ENCODE measurements at regions not wholly inside any gene's neighbourhood (a gene's known extent, or its start where the extent isn't known, plus 50 kb on each side); places are given as distances from the start of the nearest gene placed in this dataset.

GRCh38 chr10:59538623-59539022 lies 171.0 kb downstream of the SLC16A9 start:
- Histone ChIP-seq H3K4me1 (ENCODE audit: low read length) (no peaks in the 10 kb centered on the region), H3K36me3 (replicated peaks; ENCODE audit: insufficient read depth, low read length) (no peaks in the 10 kb centered on the region), H3K27ac (ENCODE audit: low read length) (no peak overlapping the region), H4K20me1 (ENCODE audit: insufficient read depth, low read length) (no peaks in the 10 kb centered on the region), H3K4me2 (ENCODE audit: low read depth, low read length) (no peak overlapping the region), H3K9me3 (replicated peaks; ENCODE audit: insufficient read depth, low read length) (no peaks in the 10 kb centered on the region), H2AFZ (ENCODE audit: low read length) (no peak overlapping the region), H3K9me2 (replicated peaks; ENCODE audit: insufficient read depth, low read length) (no peaks in the 10 kb centered on the region), H3F3A (ENCODE audit: insufficient read depth, low read length) (no peaks in the 10 kb centered on the region), H3K9ac (ENCODE audit: low read length) (no peak overlapping the region), H3K79me2 (ENCODE audit: low read length) (no peaks in the 10 kb centered on the region), H3K27me3 (replicated peaks; ENCODE audit: insufficient read depth, low read length) (no peaks in the 10 kb centered on the region), H3K4me3 (ENCODE audit: low read length) (no peak overlapping the region)
- no peak for DNase-seq
- TF ChIP-seq EZH2 (optimal IDR thresholded peaks at IDR 0.05; ENCODE audit: low read depth, low read length): no peak
- no peak for TF ChIP-seq EZH2phosphoT487 (IDR thresholded peaks at IDR 0.05; ENCODE audit: low read length)
- no peak for TF ChIP-seq CTCF (IDR thresholded peaks at IDR 0.05; ENCODE audit: low read length)

GRCh38 chr10:59537501-59537900 lies 172.1 kb downstream of the SLC16A9 start:
- H3K79me2 ChIP-seq (ENCODE audit: low read length): no peaks in the 10 kb centered on the region
- H2AFZ ChIP-seq (ENCODE audit: low read length): no peak overlapping the region
- DNase-seq: no peak
- no peaks in the 10 kb centered on the region for H3K9me3 ChIP-seq (replicated peaks; ENCODE audit: insufficient read depth, low read length)
- H3K9ac ChIP-seq (ENCODE audit: low read length): no peak overlapping the region
- no peak for TF ChIP-seq EZH2 (optimal IDR thresholded peaks at IDR 0.05; ENCODE audit: low read depth, low read length)
- TF ChIP-seq EZH2phosphoT487 (IDR thresholded peaks at IDR 0.05; ENCODE audit: low read length): no peak
- no peak for TF ChIP-seq CTCF (IDR thresholded peaks at IDR 0.05; ENCODE audit: low read length)
- H3K27ac ChIP-seq (ENCODE audit: low read length): no peak overlapping the region
- H3K9me2 ChIP-seq (replicated peaks; ENCODE audit: insufficient read depth, low read length): no peaks in the 10 kb centered on the region
- no peaks in the 10 kb centered on the region for H3K36me3 ChIP-seq (replicated peaks; ENCODE audit: insufficient read depth, low read length)
- H3F3A ChIP-seq (ENCODE audit: insufficient read depth, low read length): no peaks in the 10 kb centered on the region
- no peak overlapping the region for H3K4me2 ChIP-seq (ENCODE audit: low read depth, low read length)
- H3K27me3 ChIP-seq (replicated peaks; ENCODE audit: insufficient read depth, low read length): no peaks in the 10 kb centered on the region
- no peaks in the 10 kb centered on the region for H4K20me1 ChIP-seq (ENCODE audit: insufficient read depth, low read length)
- no peaks in the 10 kb centered on the region for H3K4me1 ChIP-seq (ENCODE audit: low read length)
- no peak overlapping the region for H3K4me3 ChIP-seq (ENCODE audit: low read length)

GRCh38 chr10:59536167-59537014 lies 173.3 kb downstream of the SLC16A9 start:
- no peaks in the 10 kb centered on the region for H3K9me2 ChIP-seq (replicated peaks; ENCODE audit: insufficient read depth, low read length)
- H3K9me3 ChIP-seq (replicated peaks; ENCODE audit: insufficient read depth, low read length): no peaks in the 10 kb centered on the region
- no peaks in the 10 kb centered on the region for H3K4me1 ChIP-seq (ENCODE audit: low read length)
- H3K27ac ChIP-seq (ENCODE audit: low read length): no peak overlapping the region
- H2AFZ ChIP-seq (ENCODE audit: low read length): no peak overlapping the region
- H3K4me2 ChIP-seq (ENCODE audit: low read depth, low read length): no peak overlapping the region
- H3K27me3 ChIP-seq (replicated peaks; ENCODE audit: insufficient read depth, low read length): no peaks in the 10 kb centered on the region
- H3K9ac ChIP-seq (ENCODE audit: low read length): no peak overlapping the region
- DNase-seq: no peak
- H3F3A ChIP-seq (ENCODE audit: insufficient read depth, low read length): no peaks in the 10 kb centered on the region
- TF ChIP-seq EZH2 (optimal IDR thresholded peaks at IDR 0.05; ENCODE audit: low read depth, low read length) (no peak), EZH2phosphoT487 (IDR thresholded peaks at IDR 0.05; ENCODE audit: low read length) (no peak), CTCF (IDR thresholded peaks at IDR 0.05; ENCODE audit: low read length) (no peak)
- no peaks in the 10 kb centered on the region for H3K36me3 ChIP-seq (replicated peaks; ENCODE audit: insufficient read depth, low read length)
- H3K79me2 ChIP-seq (ENCODE audit: low read length): no peaks in the 10 kb centered on the region
- no peaks in the 10 kb centered on the region for H4K20me1 ChIP-seq (ENCODE audit: insufficient read depth, low read length)
- H3K4me3 ChIP-seq (ENCODE audit: low read length): no peak overlapping the region

Data from MM.1S (cell line).